NCI-H69 (cell line): ENCODE measurements at regions not wholly inside any gene's neighbourhood (a gene's known extent, or its start where the extent isn't known, plus 50 kb on each side); places are given as distances from the start of the nearest gene placed in this dataset.
A peak's percentile ranks its signal among the peaks of the same experiment; 100 is the strongest.

Experiments
- DNase-seq: peaks from one replicate; lab custom pipeline; 2025; lab: John Stamatoyannopoulos, UW

- DNase-seq, result no peak
These were observed 86.5 kb upstream of the NPVF start for GRCh38 chr7:25314731-25315267.

GRCh38 chr7:25316366-25316765 is 88.1 kb upstream of the NPVF start:
- no peak for DNase-seq

DNA sequence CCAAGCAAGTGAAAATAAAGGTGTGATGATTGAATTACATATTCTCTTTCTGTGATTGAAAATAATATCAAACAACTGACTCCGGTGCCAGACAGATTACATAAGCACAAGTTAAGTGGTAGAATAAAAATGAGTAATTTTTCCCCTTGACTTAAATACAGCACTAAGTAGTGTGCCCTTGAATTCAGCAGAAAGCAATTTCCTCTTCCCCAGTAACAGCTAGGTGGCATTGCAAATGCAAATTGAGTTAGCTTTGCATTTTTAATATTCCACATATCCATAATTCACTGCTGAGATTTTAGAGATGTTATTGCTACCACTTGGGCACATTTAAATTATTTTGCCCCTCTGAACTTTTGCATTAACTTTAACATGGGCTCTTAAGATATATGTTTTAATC is 89.8 kb upstream of the NPVF start:
- DNase-seq, result no peak

DNA sequence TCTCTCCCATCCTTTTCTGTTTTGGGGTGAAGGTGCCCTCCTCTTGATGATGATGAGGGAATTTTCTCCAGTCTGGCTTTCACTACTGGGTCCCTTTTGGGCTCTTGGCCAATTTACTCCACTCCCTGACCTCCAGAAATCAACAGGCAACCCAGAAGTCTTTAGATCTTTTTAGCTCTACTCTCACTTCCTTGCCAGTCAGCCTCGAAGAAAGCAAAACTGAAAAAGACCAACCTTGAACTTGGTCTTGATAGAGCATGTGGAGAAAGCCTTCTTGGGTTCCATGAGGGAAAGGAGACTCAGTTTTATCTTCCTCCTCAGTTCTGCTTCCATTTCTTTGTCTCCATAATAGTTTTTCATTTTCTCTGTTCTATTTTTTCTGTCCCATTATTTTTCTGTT is 91.4 kb upstream of the NPVF start:
- DNase-seq, result no peak

GRCh38 chr7:25320791-25321190 is 92.5 kb upstream of the NPVF start:
- DNase-seq, result no peak

DNA sequence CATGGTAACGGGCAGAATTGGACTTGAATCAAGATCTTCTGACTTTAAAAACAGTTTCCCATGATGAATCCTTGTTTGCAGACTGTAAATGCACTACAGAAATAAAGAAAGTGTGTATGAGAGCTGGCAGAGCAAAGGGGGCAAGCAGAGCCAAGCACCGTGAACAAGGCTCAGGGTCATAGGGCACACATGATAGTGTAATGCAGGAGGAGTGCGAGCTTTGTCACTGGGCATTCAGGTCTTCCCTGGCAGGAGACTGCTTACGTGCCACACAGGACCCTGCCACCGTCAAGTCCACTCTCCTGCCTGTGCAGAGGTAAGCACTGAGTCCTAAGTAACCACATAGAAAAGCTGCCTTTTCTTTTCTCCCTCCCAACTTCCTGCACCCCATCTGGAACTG is 93.1 kb upstream of the NPVF start:
- no peak for DNase-seq

DNA sequence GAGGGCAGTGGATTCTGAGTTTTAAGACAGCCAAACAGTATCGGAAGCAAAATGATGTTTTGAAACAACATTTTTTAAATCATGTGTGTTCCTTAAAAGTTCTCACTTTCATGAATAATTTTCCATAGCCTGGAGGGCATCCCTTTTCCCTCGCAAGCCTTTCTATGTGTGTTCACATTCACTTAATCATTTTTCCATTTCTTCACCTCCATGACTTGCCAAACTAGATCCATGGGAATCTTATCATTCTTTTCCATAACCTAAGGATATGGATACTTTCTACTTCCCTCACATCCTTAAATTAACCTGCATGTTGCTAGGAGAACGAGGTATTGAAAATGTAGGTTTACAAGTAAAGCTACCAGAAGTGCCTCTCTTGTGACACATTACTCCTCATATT is 94.2 kb upstream of the NPVF start:
- DNase-seq, result no peak

- no peak for DNase-seq
These were observed 97.0 kb upstream of the NPVF start for GRCh38 chr7:25325186-25325757.

GRCh38 chr7:25326501-25327156 is 98.3 kb upstream of the NPVF start:
- DNase-seq, result no peak

- no peak for DNase-seq
These were observed 101.5 kb upstream of the NPVF start for GRCh38 chr7:25329815-25330214.

DNA sequence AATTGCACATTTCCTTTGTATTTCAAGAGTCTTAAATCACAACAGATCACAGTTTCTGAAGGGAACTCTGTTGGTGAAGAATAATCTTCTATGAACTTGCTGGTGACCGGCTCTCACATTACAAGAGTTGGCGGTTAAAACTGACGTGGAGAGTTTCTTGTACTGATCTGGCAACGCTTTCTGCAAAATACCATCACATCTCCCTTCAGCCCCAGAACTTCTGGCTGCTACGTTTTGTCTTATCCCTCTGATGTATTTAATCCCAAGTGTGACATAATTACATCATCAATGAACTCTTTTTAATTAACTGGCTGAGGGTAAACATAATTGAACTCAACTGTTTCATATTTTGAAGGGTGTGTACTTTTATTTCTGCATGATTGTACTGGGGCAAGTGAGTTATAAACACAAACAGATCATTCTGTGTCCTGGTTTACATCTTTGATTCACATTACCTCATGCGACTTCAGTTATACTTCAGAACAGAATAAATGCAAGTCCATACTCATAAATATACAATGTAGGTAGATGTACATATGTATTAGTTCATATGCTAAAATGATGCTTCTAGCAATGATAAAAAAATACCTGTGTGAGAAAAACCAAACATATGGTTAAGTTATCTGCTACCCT is 105.1 kb upstream of the NPVF start:
- DNase-seq, result no peak

- DNase-seq, result no peak
These were observed 119.2 kb upstream of the NPVF start for GRCh38 chr7:25347360-25348066.

GRCh38 chr7:25348104-25348503 is 119.8 kb upstream of the NPVF start:
- DNase-seq, result no peak

DNA sequence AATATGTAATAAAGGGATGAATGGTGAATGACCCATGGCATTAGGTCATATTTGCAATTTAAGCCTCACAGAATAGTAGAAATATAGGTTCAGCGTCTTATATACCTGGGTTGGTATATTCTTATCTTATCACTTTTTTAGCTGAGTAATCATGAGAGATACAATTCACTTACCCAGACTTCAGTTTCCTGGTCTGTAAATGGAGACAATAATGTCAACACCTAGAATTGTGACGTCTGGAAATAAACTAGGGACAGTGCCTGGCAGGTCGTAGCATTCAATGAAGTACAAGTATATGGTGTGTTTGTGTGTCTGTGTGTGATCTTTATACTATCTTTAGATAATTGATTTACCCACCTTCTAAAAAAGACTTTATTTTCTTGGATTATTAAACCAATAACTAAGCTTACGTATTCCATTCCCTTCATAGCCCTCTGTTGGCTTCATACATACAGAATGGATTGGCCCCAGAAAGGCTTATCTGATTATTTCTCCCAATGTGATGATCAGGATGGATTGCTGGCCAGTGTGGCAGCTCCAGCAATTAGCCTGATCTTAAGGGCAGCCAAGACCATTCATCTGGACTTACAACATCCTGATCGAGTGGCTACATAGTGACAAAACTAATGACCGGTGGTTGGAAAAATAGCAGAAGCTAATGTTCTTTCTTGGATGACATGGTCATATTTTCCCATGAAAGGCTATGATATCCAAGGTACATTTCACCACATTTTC is 121.2 kb upstream of the NPVF start:
- no peak for DNase-seq

- DNase-seq, result no peak
These were observed 121.8 kb upstream of the NPVF start for GRCh38 chr7:25350041-25350440.

DNA sequence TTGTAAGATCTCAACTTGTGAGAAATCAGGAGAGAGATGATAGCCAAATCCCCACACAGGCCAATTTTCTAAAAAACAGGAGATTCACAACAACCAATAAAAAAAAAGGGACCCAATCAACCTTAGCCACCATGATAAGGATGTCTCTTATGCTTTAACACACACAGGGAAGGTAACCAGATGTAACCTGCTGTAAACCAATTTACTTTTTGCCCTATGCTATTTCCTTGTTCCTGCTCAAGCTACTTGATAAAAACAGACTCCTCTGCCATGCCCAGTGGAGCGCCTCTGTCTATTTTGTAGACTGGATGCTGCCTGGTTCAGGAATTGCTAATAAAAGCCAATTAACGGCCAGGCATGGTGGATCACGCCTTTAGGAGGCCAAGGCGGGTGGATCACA is 123.5 kb upstream of the NPVF start:
- DNase-seq, result no peak

DNA sequence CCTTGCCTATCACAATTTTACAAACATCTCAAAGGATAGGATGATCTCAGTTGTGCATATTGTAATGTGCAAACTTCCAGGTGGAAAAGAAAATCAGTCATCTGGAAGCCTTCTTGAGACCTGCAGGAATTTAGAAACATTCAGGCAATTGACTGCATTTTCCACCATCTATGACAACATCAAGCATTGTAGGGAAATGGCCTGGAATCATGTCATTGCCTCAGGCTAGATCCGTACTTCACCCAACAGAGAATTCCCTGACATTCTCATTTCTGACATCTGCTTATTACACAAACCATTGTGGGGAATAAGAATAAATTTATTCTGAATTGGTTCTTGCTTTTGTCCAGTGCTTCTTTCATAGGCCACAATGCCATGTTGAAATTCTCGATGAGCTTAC is 124.9 kb upstream of the NPVF start:
- no peak for DNase-seq

- no peak for DNase-seq
These were observed 125.4 kb upstream of the NPVF start for GRCh38 chr7:25353732-25354131.

DNA sequence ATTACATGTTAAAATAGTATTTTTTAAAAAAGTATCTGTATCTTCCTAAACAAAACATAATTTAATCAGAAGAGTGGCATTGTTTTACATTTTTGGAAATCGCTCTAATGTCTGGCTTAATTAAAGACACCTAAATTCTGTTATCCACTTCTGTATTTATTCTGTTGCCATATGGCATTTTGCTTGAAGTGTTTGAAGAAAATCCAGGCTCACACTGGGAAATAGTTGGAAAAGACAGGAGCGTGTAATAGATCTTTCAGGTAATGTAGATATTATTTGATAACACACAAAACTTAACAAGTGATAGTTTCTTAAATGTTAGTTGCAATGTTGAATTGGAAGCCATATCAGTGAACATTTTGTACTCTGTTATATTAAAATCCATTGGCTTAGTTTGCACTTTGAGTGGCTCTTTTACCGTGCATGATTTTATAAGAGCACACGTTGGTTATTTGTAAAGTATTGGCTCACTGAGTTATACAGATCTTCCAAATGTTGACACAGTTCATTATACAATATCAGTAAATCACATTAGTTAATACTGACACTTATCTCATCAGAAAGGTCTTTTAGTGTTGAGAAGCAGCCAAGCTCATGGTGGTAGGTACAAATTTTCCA is 128.4 kb upstream of the NPVF start:
- no peak for DNase-seq

DNA sequence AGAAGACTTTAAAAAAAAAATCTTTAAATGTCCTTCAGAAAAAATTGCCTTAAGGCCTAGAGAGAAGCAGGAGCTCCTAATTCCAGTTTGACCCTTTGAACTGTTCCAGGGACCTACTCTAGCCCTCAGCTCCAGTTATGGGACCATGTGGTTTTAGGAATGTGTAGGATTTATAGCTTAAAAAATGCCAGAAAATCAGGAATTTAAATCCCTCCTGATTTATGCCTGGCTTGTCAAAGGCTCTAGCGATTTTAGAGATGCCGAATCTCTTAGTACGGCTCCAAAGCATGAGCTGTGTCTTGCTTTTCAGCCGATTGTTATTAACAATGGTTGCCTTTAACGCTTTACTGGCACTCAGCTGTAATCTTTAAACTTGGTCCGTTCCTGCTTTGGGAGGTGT is 130.6 kb upstream of the NPVF start:
- no peak for DNase-seq

- peak; percentile 39 for DNase-seq
These were observed 131.3 kb upstream of the NPVF start for GRCh38 chr7:25359471-25360059.
